Astrocyte of the cerebellum (primary cell): ENCODE measurements at regions not wholly inside any gene's neighbourhood (a gene's known extent, or its start where the extent isn't known, plus 50 kb on each side); places are given as distances from the start of the nearest gene placed in this dataset.

ENCODE experiments used
- DNase-seq: peaks from one replicate; pipeline ENCODE4 v3.0.0-alpha.2; 2011; ENCODE audit warnings: low read depth
- H3K4me3 ChIP-seq: 2 replicates; pipeline ENCODE4 v1.5.1; 2011; ENCODE audit warnings: mild to moderate bottlenecking, low read depth, low read length, moderate library complexity
- in situ Hi-C: cut with HindIII; loops from 2 replicates; pipeline ENCODE4 v1.10.0; 2017; ENCODE audit warnings: low sequenced_read_pairs
- TF ChIP-seq, protein P1 (sequence below): IDR thresholded peaks from 2 replicates; pipeline ENCODE4 v1.5.1; 2012; ENCODE audit warnings: low read length, low read depth, moderate library complexity, mild to moderate bottlenecking; ENCODE audit errors: missing control alignments

DNA sequence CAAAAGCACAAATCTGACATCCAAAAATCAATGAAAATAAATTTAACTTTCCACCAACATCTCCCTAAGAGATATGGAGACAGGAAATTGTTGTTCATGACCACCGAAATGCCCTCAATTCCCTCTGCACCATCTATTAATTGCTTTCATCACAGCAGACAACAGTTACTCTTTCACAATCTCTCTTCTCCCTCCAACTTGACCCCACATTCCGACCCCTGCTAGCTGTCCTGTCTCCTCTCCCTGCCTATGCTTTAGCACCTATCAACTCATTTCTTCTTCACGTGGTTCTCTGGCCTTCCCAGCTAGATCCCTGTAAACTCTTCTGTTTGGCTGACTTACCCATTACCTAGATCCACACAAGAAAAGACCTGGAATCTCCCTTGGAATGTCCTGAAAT, 173.9 kb upstream of the ADAMTS9 start:
- TF ChIP-seq, protein P1, sequence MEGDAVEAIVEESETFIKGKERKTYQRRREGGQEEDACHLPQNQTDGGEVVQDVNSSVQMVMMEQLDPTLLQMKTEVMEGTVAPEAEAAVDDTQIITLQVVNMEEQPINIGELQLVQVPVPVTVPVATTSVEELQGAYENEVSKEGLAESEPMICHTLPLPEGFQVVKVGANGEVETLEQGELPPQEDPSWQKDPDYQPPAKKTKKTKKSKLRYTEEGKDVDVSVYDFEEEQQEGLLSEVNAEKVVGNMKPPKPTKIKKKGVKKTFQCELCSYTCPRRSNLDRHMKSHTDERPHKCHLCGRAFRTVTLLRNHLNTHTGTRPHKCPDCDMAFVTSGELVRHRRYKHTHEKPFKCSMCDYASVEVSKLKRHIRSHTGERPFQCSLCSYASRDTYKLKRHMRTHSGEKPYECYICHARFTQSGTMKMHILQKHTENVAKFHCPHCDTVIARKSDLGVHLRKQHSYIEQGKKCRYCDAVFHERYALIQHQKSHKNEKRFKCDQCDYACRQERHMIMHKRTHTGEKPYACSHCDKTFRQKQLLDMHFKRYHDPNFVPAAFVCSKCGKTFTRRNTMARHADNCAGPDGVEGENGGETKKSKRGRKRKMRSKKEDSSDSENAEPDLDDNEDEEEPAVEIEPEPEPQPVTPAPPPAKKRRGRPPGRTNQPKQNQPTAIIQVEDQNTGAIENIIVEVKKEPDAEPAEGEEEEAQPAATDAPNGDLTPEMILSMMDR = no peak
- in situ Hi-C loops = no loop called here
- no peak for DNase-seq
- no peak overlapping the region for H3K4me3 ChIP-seq

- no peak for DNase-seq
- TF ChIP-seq, protein P1 = no peak
- no peak overlapping the region for H3K4me3 ChIP-seq
- in situ Hi-C loops = no loop called here
These were observed 172.7 kb upstream of the ADAMTS9 start for GRCh38 chr3:64860536-64860870.

GRCh38 chr3:64859625-64860535, 172.1 kb upstream of the ADAMTS9 start:
- in situ Hi-C loops = no loop called here
- peak; percentile 85 for DNase-seq
- TF ChIP-seq, protein P1 = no peak
- H3K4me3 ChIP-seq = no peak overlapping the region

DNA sequence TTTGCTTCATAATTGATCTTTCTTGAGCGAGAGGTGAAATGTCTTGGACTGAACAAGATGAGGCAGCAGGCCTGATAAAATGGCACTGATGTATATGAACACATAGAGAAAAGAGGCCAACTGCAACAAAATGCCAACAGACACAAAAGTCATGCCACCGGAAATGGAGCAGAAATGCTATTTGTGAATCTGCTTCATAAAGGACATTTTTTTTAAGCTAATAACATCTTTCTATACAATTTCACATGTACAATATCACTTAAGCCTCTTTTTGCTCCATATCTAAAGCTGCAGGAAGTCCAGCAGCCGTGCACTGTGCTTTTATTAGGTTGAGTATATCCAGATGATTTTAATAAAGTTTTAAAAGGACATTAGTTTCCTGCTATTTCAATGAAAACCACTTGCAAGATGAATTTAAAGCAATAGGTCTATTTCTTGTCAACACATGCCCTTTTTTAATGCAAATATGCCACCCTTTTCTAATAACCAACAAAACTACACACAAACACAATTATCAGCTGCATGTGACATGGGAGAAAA, 169.2 kb upstream of the ADAMTS9 start:
- TF ChIP-seq, protein P1 = no peak
- no peak for DNase-seq
- in situ Hi-C loops = no loop called here
- H3K4me3 ChIP-seq = no peak overlapping the region

GRCh38 chr3:64856106-64856505, 168.3 kb upstream of the ADAMTS9 start:
- DNase-seq = peak; percentile 8
- in situ Hi-C loops = no loop called here
- TF ChIP-seq, protein P1 = no peak
- H3K4me3 ChIP-seq = no peak overlapping the region

- TF ChIP-seq, protein P1 = no peak
- in situ Hi-C loops = no loop called here
- DNase-seq = no peak
- H3K4me3 ChIP-seq = no peak overlapping the region
These were observed 165.7 kb upstream of the ADAMTS9 start for GRCh38 chr3:64853456-64853855.
